SK-N-MC (cell line): ENCODE measurements at regions not wholly inside any gene's neighbourhood (a gene's known extent, or its start where the extent isn't known, plus 50 kb on each side); places are given as distances from the start of the nearest gene placed in this dataset.

Experiments used
- DNase-seq: peaks from one replicate; pipeline ENCODE4 v3.0.0-alpha.2; 2011; ENCODE audit warnings: low read depth, low spot score
- H3K27ac ChIP-seq: fragments of 200-600 bp; sonication (generic); 2 replicates; pipeline ENCODE4 v1.5.1; 2016; ENCODE audit warnings: mixed run types
- H3K36me3 ChIP-seq: fragments of 200-600 bp; sonication (generic); 2 replicates; pipeline ENCODE4 v1.6.1; 2017; ENCODE audit warnings: antibody characterized with exemption, low read length, mixed read lengths; ENCODE audit not compliant: insufficient read depth
- H3K4me3 ChIP-seq: fragments of 200-600 bp; sonication (generic); 2 replicates; pipeline ENCODE4 v1.5.1; 2016
- H3K9ac ChIP-seq: fragments of 200-600 bp; sonication (generic); 2 replicates; pipeline ENCODE4 v1.8.0; 2017; ENCODE audit warnings: mixed run types, mixed read lengths; ENCODE audit not compliant: insufficient read length
- H3K9me3 ChIP-seq: fragments of 200-600 bp; sonication (generic); 2 replicates; pipeline ENCODE4 v1.6.1; 2017; ENCODE audit warnings: low read depth, mild to moderate bottlenecking, antibody characterized with exemption, low read length, moderate library complexity, mixed read lengths
- EZH2 ChIP-seq: fragments of 200-600 bp; sonication (generic); IDR thresholded peaks from one replicate; pipeline ENCODE4 v1.6.1; 2017; ENCODE audit warnings: antibody characterized with exemption
- FOXP2 ChIP-seq: optimal IDR thresholded peaks from 2 replicates; pipeline ENCODE3; 2011; ENCODE audit warnings: mild to moderate bottlenecking, moderate library complexity; ENCODE audit not compliant: insufficient read depth; ENCODE audit errors: extremely low read length, control extremely low read depth
- POLR2AphosphoS5 ChIP-seq: IDR thresholded peaks from 2 replicates; pipeline ENCODE4 v1.6.1; 2012; ENCODE audit warnings: mild to moderate bottlenecking, low read depth, low read length, borderline replicate concordance

GRCh38 chr5:138648841-138649240 lies 73.6 kb upstream of the HSPA9 start:
- Histone ChIP-seq H3K36me3 (no peaks in the 10 kb centered on the region), H3K9ac (no peak overlapping the region), H3K9me3 (no peaks in the 10 kb centered on the region), H3K27ac (no peak overlapping the region), H3K4me3 (no peak overlapping the region)
- no peak for DNase-seq
- TF ChIP-seq EZH2: no peak
- TF ChIP-seq POLR2AphosphoS5: no peak
- TF ChIP-seq FOXP2: no peak

DNA sequence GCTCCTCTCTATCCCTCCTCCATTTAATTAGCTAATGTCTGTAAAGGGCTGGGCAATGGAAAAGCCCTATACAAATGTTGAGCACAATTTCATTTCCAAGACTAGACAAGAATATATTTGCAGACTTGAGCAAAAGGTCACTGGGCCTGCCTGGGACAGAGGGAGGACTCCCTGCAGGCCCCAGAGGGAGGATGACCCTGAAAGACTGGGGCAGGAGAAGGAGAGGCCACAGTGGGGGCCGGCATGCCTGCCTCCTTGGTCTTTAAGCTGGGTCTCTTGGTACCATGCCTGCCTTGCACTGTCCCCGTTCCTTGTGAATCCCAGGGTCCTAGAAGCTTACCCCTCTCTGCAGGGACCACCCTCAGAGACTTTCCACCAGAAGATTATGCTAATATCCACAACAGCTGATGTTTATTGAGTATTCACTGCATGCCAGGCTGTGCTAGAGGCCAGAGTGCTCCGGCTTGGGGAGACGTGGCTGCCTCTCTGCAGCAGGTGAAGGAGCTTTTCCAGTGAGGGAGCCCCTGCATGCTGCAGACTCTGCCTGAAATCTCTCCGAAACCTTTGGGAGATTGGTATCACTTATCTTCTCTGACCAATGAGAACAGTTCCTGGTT lies 72.7 kb upstream of the HSPA9 start:
- DNase-seq: no peak
- Histone ChIP-seq H3K9ac (no peak overlapping the region), H3K4me3 (no peak overlapping the region), H3K9me3 (no peaks in the 10 kb centered on the region), H3K27ac (no peak overlapping the region), H3K36me3 (no peaks in the 10 kb centered on the region)
- no peak for TF ChIP-seq EZH2
- TF ChIP-seq POLR2AphosphoS5: no peak
- no peak for TF ChIP-seq FOXP2

DNA sequence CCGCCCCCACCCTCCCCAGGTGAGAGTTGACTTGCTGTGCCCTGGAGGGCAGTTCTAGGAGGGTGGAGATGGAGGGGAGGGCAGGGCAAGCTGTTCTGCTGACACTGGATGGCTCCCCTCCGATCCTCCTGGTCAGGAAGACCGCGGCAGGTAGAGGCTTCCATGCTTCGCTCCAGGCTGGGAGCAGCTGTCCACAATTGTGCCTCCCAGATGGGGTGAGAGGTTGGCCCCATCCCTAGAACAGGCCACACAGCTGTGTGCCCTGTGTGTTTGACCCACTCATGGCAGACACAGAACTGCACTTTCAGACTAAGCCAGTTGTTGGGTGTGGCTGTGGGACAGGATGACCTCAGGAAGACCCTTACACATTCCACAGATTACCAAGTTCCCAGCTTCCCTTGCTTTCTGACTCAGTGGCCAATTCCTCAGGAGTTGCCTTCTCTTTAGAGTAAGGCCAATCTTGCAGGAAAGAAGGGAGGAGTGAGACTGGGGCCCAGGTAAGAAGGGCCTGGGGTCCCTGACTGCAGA lies 72.1 kb upstream of the HSPA9 start:
- Histone ChIP-seq H3K4me3 (no peak overlapping the region), H3K36me3 (no peaks in the 10 kb centered on the region), H3K9ac (no peak overlapping the region), H3K27ac (no peak overlapping the region), H3K9me3 (no peaks in the 10 kb centered on the region)
- no peak for TF ChIP-seq EZH2
- no peak for DNase-seq

GRCh38 chr5:138646671-138647070 lies 71.5 kb upstream of the HSPA9 start:
- Histone ChIP-seq H3K9me3 (no peaks in the 10 kb centered on the region), H3K36me3 (no peaks in the 10 kb centered on the region), H3K9ac (no peak overlapping the region), H3K27ac (no peak overlapping the region), H3K4me3 (no peak overlapping the region)
- no peak for TF ChIP-seq FOXP2
- TF ChIP-seq POLR2AphosphoS5: no peak
- TF ChIP-seq EZH2: no peak
- no peak for DNase-seq

DNA sequence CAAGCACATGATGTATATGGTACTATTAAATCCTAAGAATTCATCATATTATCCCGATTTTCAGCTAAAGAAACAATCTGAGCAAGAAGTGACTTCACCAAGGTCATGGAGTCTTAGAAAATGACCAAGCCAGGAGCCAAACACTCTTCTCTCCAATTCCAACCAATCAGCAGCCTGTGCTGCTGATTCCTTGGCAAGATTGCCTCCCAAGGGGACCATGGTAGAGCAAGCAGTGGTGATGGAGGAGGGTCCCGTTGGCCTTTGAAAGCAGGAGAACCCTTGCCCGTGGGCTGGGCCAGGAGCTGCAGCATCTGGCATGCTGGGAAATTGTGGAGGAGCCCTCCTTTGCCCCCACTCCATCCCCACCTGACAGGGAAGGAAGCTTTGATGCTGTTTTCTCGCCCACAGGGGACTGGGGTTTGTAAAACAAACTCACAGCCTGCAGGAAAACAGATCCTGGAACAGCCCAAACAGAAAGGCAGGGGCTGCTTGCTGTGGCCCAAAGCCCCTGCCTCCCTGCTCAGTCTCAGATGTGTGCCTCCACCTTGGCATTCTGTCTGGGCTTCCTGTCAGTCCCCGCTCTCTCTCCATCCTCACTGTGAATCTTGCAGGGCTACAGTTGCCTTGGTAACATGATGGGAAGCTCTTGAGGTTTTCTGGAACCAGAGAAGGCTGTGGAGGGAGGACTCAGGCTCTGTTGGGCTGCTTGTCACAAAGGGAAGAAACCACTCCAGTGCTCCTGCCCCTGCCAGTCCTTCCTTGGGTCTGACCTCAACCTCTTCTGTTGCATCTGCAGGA lies 70.8 kb upstream of the HSPA9 start:
- DNase-seq: no peak
- TF ChIP-seq EZH2 (no peak), FOXP2 (no peak), POLR2AphosphoS5 (no peak)
- H3K9ac ChIP-seq: no peak overlapping the region
- no peaks in the 10 kb centered on the region for H3K9me3 ChIP-seq
- H3K4me3 ChIP-seq: no peak overlapping the region
- H3K27ac ChIP-seq: no peak overlapping the region
- no peaks in the 10 kb centered on the region for H3K36me3 ChIP-seq

DNA sequence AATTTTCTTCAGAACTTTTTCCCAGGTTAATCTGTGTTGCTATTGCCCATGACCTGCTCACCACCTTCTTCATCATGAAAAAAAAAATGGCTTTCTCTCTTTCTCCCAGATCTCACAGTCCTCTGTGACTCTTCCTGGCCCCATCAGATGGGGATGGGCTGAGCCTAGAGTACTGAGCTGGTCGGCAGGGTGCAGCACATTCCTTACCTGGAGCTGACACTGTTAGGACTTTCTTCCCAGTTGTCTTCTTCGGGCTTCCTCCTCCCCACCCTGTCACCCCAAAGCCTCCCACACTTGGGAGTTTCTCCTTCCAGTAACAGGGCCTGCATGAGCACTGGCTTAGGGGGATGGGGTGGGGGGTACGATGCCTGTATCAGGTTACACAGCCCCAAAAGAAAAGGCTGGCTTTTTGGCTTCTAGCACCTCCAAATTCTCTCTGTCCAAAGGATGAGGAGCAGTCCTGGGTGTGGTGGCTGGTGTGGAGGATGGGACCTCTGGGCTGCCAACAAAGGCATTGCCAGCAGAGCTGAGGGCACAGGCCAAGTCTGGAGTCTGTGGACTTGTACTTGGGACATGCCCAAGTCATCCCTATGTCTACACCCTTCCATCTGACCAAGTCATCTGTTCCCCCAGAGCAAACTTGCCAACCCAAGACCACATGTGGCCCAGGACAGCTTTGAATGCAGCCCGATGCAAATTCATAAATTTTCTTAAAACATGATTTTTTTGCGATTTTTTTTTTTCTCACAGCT lies 68.0 kb upstream of the HSPA9 start:
- Histone ChIP-seq H3K9me3 (no peaks in the 10 kb centered on the region), H3K27ac (no peak overlapping the region), H3K4me3 (no peak overlapping the region), H3K36me3 (no peaks in the 10 kb centered on the region), H3K9ac (no peak overlapping the region)
- no peak for DNase-seq
- TF ChIP-seq FOXP2: no peak
- TF ChIP-seq EZH2: no peak
- no peak for TF ChIP-seq POLR2AphosphoS5

DNA sequence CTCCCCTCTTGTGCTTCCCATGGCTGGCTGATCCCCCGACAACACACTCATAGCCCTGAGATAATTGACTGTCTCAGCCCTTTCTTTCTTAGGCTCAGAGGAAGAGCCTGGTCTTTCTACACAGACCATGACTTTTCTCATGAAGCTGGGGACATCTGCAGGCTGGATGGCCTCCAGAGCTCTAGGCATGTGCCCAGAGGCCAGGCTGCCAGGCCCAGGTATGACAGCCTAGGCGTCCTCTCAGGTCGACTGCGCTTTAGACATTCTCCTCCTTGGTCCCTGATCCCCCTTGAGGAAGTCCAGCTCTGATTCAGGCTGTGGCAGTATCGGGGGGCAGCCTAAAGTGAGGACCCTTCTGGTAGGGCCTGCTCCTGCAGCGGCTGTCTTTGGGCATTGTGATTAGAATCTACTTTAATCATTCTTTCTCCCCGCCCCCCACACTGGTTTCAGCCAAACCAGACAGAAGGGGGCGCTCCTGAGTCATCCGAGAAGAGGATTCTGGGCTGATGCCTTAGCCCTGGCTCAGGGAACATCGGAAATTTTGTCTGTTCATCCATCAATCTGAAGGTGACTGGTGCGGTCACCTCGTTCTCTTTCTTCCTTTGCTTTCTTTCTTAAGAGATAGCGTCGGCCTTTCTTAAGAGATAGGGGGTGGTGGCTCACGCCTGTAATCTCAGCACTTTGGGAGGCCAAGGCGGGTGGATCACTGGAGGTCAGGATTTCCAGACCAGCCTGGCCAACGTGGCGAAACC lies 66.5 kb upstream of the HSPA9 start:
- H3K9ac ChIP-seq: no peak overlapping the region
- H3K4me3 ChIP-seq: no peak overlapping the region
- no peak for DNase-seq
- no peaks in the 10 kb centered on the region for H3K36me3 ChIP-seq
- no peak overlapping the region for H3K27ac ChIP-seq
- TF ChIP-seq EZH2 (no peak), FOXP2 (no peak), POLR2AphosphoS5 (no peak)
- H3K9me3 ChIP-seq: no peaks in the 10 kb centered on the region
